ENCODE measurements at regions not wholly inside any gene's neighbourhood (a gene's known extent, or its start where the extent isn't known, plus 50 kb on each side); places are given as distances from the start of the nearest gene placed in this dataset.
A peak's percentile ranks its signal among the peaks of the same experiment; 100 is the strongest.

DNA sequence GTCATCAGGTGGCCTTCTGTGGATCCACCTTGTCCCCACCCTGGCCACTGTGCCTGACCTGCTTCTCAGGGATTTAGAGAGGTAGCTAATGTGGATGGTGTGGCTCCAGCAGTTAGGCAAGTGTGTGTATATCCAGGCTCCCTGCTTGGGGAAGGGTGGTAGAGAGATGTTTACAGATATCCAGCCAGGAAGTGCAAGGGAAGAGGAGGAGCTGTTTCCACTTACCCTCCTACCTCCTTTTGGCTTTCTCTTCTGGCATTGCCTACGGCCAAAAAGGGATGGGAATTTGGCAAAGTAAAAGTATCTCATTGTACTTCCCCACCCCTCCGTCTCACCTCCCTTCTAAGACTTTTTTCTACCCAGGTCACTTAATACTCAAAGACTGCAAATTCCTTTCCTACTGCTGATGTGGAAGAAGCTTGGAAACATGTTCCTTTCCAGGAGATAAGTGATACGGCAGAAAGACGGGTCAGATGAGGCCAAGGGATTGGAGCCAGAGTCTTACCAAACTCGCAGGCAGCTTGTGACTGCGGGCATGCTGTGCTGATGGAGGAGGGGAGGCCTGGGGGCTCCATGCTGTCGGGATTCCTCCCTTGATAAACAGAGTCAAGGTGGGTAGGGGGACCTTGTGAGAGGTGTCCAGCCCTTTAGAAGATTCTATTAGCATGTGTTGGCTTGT, 253.4 kb downstream of the PRL start:
- ChIA-PET POLR2A (ENCODE audit: unreplicated experiment) (no interaction called here), CTCF (interaction anchor here (0.6 to 1.0 kb wide), 3 partner anchors 10 to 710 kb away, joined by 3 read pairs; no protein-coding TSS in a partner anchor)
- H3K4me1 ChIP-seq (ENCODE audit: control insufficient read depth, insufficient read depth, low read length) = peaks cover 14% of the 10 kb centered on the region
- H3K9ac ChIP-seq (ENCODE audit: low read depth, low read length) = peak overlapping the region; percentile 41; the same call in 1 of the 2 replicates
- H3K18ac ChIP-seq (ENCODE audit: low read depth, low read length) = peak overlapping the region; percentile 78
- H3K4ac ChIP-seq (ENCODE audit: low read depth, low read length) = peak overlapping the region; percentile 86
- peak overlapping the region; percentile 28; the same call in 1 of the 2 replicates for H3K56ac ChIP-seq (ENCODE audit: extremely low read depth, insufficient read depth, low read length)
- peak overlapping the region; percentile 83 for H4K5ac ChIP-seq (ENCODE audit: low read depth, low read length)
- peak overlapping the region; percentile 93; the same call in 2 of the 3 replicates for H2BK15ac ChIP-seq (ENCODE audit: low read depth, low read length)
- no TSS peak for BruUV-seq (replicated peaks)
- WGBS, 2 experiments (ENCODE audit: extremely low coverage in 2 of 2, insufficient read length in 1 of 2) = no CpG with 5 or more reads among the region's 7 CpGs
- no peaks in the 10 kb centered on the region for H3K27me3 ChIP-seq (ENCODE audit: control insufficient read depth, insufficient read depth, low read length)
- peak overlapping the region; percentile 74 for H3K23ac ChIP-seq (ENCODE audit: low read depth, low read length)
- ATAC-seq (ENCODE audit: low read depth) (peak; percentile 67), DNase-seq (peak; percentile 31)
- H3K36me3 ChIP-seq (ENCODE audit: control insufficient read depth, insufficient read depth, low read length) = no peaks in the 10 kb centered on the region
- peak overlapping the region; percentile 92 for H4K91ac ChIP-seq (ENCODE audit: insufficient read depth, low read depth, low read length)
- H3K4me3 ChIP-seq (ENCODE audit: insufficient read depth, low read depth, low read length) = peak overlapping the region; percentile 9; the same call in 1 of the 2 replicates
- intact Hi-C loops (cut with micrococcal nuclease) = no loop called here
- H4K8ac ChIP-seq (ENCODE audit: low read depth in 2 of 2, low read length in 2 of 2) = peak overlapping the region; percentile 56 to 88; a peak in 3 of 4 replicates
- peak overlapping the region; percentile 93 for H2BK120ac ChIP-seq (ENCODE audit: low read depth, low read length)
- in situ Hi-C loops (cut with MboI; ENCODE audit: low sequenced_read_pairs) = no loop called here
- dilution Hi-C loops (cut with HindIII; ENCODE audit: low sequenced_read_pairs, unreplicated experiment) = no loop called here
- H3K79me1 ChIP-seq (ENCODE audit: low read depth in 1 of 2, low read length in 2 of 2) = peaks cover 0 to 9% of the 10 kb centered on the region in 2 experiments; a peak in 1 of 4 replicates
- peaks cover 2% of the 10 kb centered on the region; the same call in 1 of the 2 replicates for H3K9me3 ChIP-seq (ENCODE audit: control insufficient read depth, insufficient read depth, low read length)
- peak overlapping the region; percentile 91 for H2AK5ac ChIP-seq (ENCODE audit: low read depth, low read length)
- no peaks in the 10 kb centered on the region for H4K20me1 ChIP-seq (ENCODE audit: insufficient read depth, low read length)
- H3K4me2 ChIP-seq (ENCODE audit: low read depth, low read length) = peak overlapping the region; percentile 90
- peak overlapping the region; percentile 76 for H2BK20ac ChIP-seq (ENCODE audit: low read depth, low read length)
- H2BK5ac ChIP-seq (ENCODE audit: low read depth, low read length, poor library complexity, severe bottlenecking) = peak overlapping the region; percentile 80
- peak overlapping the region; percentile 89 for H2AFZ ChIP-seq (replicated peaks; ENCODE audit: low read length, poor library complexity)
- peak overlapping the region; percentile 67 for H3K27ac ChIP-seq (ENCODE audit: insufficient read depth, low read length)
- peak overlapping the region; percentile 93 for H3K14ac ChIP-seq (replicated peaks; ENCODE audit: low read depth, low read length)
- H2AK9ac ChIP-seq (replicated peaks; ENCODE audit: low read depth, low read length, poor library complexity) = peak overlapping the region; percentile 77
- peaks cover 14% of the 10 kb centered on the region; the same call in 1 of the 2 replicates for H3K9me1 ChIP-seq (ENCODE audit: insufficient read depth, low read length)
- TF ChIP-seq CEBPB (IDR thresholded peaks at IDR 0.05; ENCODE audit: low read depth, low read length) (no peak), CHD1 (IDR thresholded peaks at IDR 0.05; ENCODE audit: low read depth, low read length) (no peak), RAD21 (IDR thresholded peaks at IDR 0.05; ENCODE audit: low read length) (no peak), NFE2L2 (IDR thresholded peaks at IDR 0.05; ENCODE audit: low read depth, low read length) (no peak), MAZ (IDR thresholded peaks at IDR 0.05; ENCODE audit: borderline replicate concordance, low read depth, low read length) (no peak), MXI1 (IDR thresholded peaks at IDR 0.05; ENCODE audit: borderline replicate concordance, low read depth, low read length) (no peak), FOS (IDR thresholded peaks at IDR 0.05; ENCODE audit: low read depth, low read length) (no peak), RFX5 (IDR thresholded peaks at IDR 0.05; ENCODE audit: low read depth, low read length) (no peak), BHLHE40 (IDR thresholded peaks at IDR 0.05; ENCODE audit: low read depth, low read length) (no peak), SMC3 (IDR thresholded peaks at IDR 0.05; ENCODE audit: low read depth, low read length) (no peak), RCOR1 (IDR thresholded peaks at IDR 0.05; ENCODE audit: insufficient replicate concordance, low read length) (no peak), POLR2A (IDR thresholded peaks at IDR 0.05; ENCODE audit: low read depth, low read length) (no peak)
- TF ChIP-seq, protein P1, sequence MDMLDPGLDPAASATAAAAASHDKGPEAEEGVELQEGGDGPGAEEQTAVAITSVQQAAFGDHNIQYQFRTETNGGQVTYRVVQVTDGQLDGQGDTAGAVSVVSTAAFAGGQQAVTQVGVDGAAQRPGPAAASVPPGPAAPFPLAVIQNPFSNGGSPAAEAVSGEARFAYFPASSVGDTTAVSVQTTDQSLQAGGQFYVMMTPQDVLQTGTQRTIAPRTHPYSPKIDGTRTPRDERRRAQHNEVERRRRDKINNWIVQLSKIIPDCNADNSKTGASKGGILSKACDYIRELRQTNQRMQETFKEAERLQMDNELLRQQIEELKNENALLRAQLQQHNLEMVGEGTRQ (IDR thresholded peaks at IDR 0.05; ENCODE audit: low read depth, low read length) = no peak
- TF ChIP-seq, protein P2, sequence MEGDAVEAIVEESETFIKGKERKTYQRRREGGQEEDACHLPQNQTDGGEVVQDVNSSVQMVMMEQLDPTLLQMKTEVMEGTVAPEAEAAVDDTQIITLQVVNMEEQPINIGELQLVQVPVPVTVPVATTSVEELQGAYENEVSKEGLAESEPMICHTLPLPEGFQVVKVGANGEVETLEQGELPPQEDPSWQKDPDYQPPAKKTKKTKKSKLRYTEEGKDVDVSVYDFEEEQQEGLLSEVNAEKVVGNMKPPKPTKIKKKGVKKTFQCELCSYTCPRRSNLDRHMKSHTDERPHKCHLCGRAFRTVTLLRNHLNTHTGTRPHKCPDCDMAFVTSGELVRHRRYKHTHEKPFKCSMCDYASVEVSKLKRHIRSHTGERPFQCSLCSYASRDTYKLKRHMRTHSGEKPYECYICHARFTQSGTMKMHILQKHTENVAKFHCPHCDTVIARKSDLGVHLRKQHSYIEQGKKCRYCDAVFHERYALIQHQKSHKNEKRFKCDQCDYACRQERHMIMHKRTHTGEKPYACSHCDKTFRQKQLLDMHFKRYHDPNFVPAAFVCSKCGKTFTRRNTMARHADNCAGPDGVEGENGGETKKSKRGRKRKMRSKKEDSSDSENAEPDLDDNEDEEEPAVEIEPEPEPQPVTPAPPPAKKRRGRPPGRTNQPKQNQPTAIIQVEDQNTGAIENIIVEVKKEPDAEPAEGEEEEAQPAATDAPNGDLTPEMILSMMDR (conservative IDR thresholded peaks at IDR 0.05; ENCODE audit: low read depth, low read length) = no peak
- TF ChIP-seq, protein P3, sequence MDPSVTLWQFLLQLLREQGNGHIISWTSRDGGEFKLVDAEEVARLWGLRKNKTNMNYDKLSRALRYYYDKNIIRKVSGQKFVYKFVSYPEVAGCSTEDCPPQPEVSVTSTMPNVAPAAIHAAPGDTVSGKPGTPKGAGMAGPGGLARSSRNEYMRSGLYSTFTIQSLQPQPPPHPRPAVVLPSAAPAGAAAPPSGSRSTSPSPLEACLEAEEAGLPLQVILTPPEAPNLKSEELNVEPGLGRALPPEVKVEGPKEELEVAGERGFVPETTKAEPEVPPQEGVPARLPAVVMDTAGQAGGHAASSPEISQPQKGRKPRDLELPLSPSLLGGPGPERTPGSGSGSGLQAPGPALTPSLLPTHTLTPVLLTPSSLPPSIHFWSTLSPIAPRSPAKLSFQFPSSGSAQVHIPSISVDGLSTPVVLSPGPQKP (IDR thresholded peaks at IDR 0.05; ENCODE audit: borderline replicate concordance, low read depth, low read length) = no peak
